GM23338 (cell line): ENCODE measurements at regions not wholly inside any gene's neighbourhood (a gene's known extent, or its start where the extent isn't known, plus 50 kb on each side); places are given as distances from the start of the nearest gene placed in this dataset.

Experiments
- ATAC-seq: fragments of 200-7000 bp; cut with Tn5 transposase; 3 replicates; pipeline ENCODE4 v1.9.1; 2020
- DNase-seq: peaks from one replicate; pipeline ENCODE4 v3.0.0-alpha.2; 2015; ENCODE audit warnings: low spot score
- H2AFZ ChIP-seq: fragments of 200-600 bp; sonication (generic); 2 replicates; pipeline ENCODE4 v1.8.0; 2016; ENCODE audit warnings: antibody characterized with exemption, mild to moderate bottlenecking, moderate library complexity
- H3F3A ChIP-seq: fragments of 200-600 bp; sonication (generic); replicated peaks from 2 replicates; pipeline ENCODE4 v1.8.0; 2017; ENCODE audit warnings: antibody characterized with exemption, mixed run types, low read depth
- H3K27ac ChIP-seq: fragments of 200-600 bp; sonication (generic); 2 replicates; pipeline ENCODE4 v1.6.1; 2016; ENCODE audit warnings: low read depth
- H3K27me3 ChIP-seq: fragments of 200-600 bp; sonication (generic); 2 replicates; pipeline ENCODE4 v1.8.0; 2016; ENCODE audit warnings: mild to moderate bottlenecking, mixed run types, moderate library complexity; ENCODE audit not compliant: insufficient read depth
- H3K36me3 ChIP-seq: fragments of 200-600 bp; sonication (generic); 2 replicates; pipeline ENCODE4 v1.8.0; 2016; ENCODE audit warnings: mild to moderate bottlenecking; ENCODE audit not compliant: insufficient read depth
- H3K4me1 ChIP-seq: fragments of 200-600 bp; sonication (generic); 2 replicates; pipeline ENCODE4 v1.8.0; 2016; ENCODE audit warnings: mild to moderate bottlenecking, moderate library complexity; ENCODE audit not compliant: insufficient read depth
- H3K4me2 ChIP-seq: fragments of 200-600 bp; sonication (generic); 2 replicates; pipeline ENCODE4 v1.7.1; 2017; ENCODE audit warnings: mixed run types
- H3K4me3 ChIP-seq: fragments of 200-600 bp; sonication (generic); 2 replicates; pipeline ENCODE4 v1.6.1; 2016; ENCODE audit warnings: mixed run types
- H3K79me2 ChIP-seq: fragments of 200-600 bp; sonication (generic); replicated peaks from 2 replicates; pipeline ENCODE4 v1.8.0; 2017; ENCODE audit warnings: mild to moderate bottlenecking; ENCODE audit not compliant: insufficient read depth
- H3K9me2 ChIP-seq: fragments of 200-600 bp; sonication (generic); 2 replicates; pipeline ENCODE4 v1.8.0; 2017; ENCODE audit not compliant: insufficient read depth
- H4K20me1 ChIP-seq: fragments of 200-600 bp; sonication (generic); replicated peaks from 2 replicates; pipeline ENCODE4 v1.8.0; 2017; ENCODE audit warnings: mild to moderate bottlenecking; ENCODE audit not compliant: insufficient read depth
- H3K27ac Mint-ChIP-seq: 2 replicates; pipeline ENCODE4 v1.8.0; 2020; ENCODE audit warnings: inconsistent platforms, mild to moderate bottlenecking, moderate library complexity, mixed read lengths
- H3K27me3 Mint-ChIP-seq: 3 replicates; pipeline ENCODE4 v1.8.0; 2022; ENCODE audit warnings: low read depth, mild to moderate bottlenecking, moderate library complexity, mixed read lengths, inconsistent platforms; ENCODE audit not compliant: insufficient read depth, poor library complexity
- H3K36me3 Mint-ChIP-seq: 3 replicates; pipeline ENCODE4 v1.8.0; 2021; ENCODE audit warnings: low read depth, mild to moderate bottlenecking, inconsistent platforms, moderate library complexity, mixed read lengths
- H3K4me1 Mint-ChIP-seq: 3 replicates; pipeline ENCODE4 v1.8.0; 2020; ENCODE audit warnings: mild to moderate bottlenecking, inconsistent platforms, mixed read lengths
- H3K4me3 Mint-ChIP-seq: 3 replicates; pipeline ENCODE4 v1.8.0; 2021; ENCODE audit warnings: moderate library complexity, mild to moderate bottlenecking, inconsistent platforms, mixed read lengths
- H3K9me3 Mint-ChIP-seq: 3 replicates; pipeline ENCODE4 v1.8.0; 2020; ENCODE audit warnings: moderate library complexity, mild to moderate bottlenecking, inconsistent platforms, mixed read lengths
- EZH2 ChIP-seq: fragments of 200-600 bp; sonication (generic); IDR thresholded peaks from one replicate; pipeline ENCODE4 v1.8.0; 2017; ENCODE audit warnings: antibody characterized with exemption, mild to moderate bottlenecking, low read depth; ENCODE audit not compliant: unreplicated experiment
- JUNB ChIP-seq: IDR thresholded peaks from one replicate; pipeline ENCODE4 v1.6.1; 2016; ENCODE audit warnings: antibody characterized with exemption; ENCODE audit not compliant: unreplicated experiment
- ZNF114 ChIP-seq: fragments of 250-450 bp; sonication (Bioruptor Pico); IDR thresholded peaks from 2 replicates; pipeline ENCODE4 v1.5.0; 2020; ENCODE audit warnings: mild to moderate bottlenecking, moderate library complexity
- ZNF331 ChIP-seq: fragments of 250-450 bp; sonication (Bioruptor Pico); IDR thresholded peaks from 2 replicates; pipeline ENCODE4 v1.5.0; 2020; ENCODE audit warnings: low read depth, mild to moderate bottlenecking, moderate library complexity
- TF ChIP-seq, protein P1 (sequence below), 2 experiments: fragments of 200-600 bp in 1 of 2; sonication (generic) in 1 of 2; conservative IDR thresholded peaks; 2 replicates each; pipeline versions ENCODE4 v1.5.1 to v1.6.1; 2016 to 2017; ENCODE audit warnings: antibody characterized with exemption in 2 of 2, low read depth in 2 of 2, mild to moderate bottlenecking in 2 of 2, moderate library complexity in 1 of 2
- TF ChIP-seq, protein P2 (sequence below): fragments of 250-450 bp; sonication (Bioruptor Pico); IDR thresholded peaks from 2 replicates; pipeline ENCODE4 v1.5.0; 2020; ENCODE audit warnings: mild to moderate bottlenecking, moderate library complexity

DNA sequence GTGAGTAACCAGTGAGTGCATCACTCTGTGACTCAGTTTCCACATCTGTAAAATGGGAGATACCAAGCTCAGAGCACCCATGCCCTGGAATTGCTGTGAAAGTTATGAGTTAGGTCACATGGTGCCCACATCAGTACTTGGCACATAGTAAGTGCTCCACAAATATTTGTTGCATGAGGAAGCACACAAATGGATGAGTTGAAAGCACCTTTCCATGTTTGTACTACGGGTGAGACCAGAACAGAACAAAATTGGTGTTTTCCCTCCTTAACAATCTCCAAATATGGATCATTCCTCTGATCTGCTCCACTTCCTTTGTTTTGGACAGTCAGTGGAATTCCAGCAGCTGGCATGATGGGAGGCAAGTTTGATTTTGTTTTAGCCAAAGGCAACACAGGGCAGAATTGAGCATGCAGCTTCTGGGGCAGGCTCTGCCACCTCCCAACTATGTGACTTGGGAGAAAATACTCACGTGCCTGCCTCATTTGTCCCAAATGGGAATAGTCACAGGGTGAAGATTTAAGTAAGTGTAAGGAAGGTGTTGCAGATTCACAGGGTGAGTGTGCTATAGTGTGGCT lies 503.7 kb upstream of the SULF2 start (continued):
- TF ChIP-seq, protein P1, sequence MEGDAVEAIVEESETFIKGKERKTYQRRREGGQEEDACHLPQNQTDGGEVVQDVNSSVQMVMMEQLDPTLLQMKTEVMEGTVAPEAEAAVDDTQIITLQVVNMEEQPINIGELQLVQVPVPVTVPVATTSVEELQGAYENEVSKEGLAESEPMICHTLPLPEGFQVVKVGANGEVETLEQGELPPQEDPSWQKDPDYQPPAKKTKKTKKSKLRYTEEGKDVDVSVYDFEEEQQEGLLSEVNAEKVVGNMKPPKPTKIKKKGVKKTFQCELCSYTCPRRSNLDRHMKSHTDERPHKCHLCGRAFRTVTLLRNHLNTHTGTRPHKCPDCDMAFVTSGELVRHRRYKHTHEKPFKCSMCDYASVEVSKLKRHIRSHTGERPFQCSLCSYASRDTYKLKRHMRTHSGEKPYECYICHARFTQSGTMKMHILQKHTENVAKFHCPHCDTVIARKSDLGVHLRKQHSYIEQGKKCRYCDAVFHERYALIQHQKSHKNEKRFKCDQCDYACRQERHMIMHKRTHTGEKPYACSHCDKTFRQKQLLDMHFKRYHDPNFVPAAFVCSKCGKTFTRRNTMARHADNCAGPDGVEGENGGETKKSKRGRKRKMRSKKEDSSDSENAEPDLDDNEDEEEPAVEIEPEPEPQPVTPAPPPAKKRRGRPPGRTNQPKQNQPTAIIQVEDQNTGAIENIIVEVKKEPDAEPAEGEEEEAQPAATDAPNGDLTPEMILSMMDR (conservative IDR thresholded peaks at IDR 0.05; ENCODE audit: low read depth in 2 of 2): no peak

GRCh38 chr20:48287552-48288170 lies 502.4 kb upstream of the SULF2 start:
- Mint-ChIP-seq H3K4me1 (peaks cover 41% of the 10 kb centered on the region), H3K9me3 (no peaks in the 10 kb centered on the region; the same call in 2 of the 3 replicates), H3K27me3 (peaks cover 8% of the 10 kb centered on the region), H3K4me3 (no peak overlapping the region), H3K27ac (no peak overlapping the region), H3K36me3 (no peaks in the 10 kb centered on the region; the same call in 2 of the 3 replicates)
- Histone ChIP-seq H3K4me3 (no peak overlapping the region), H3K4me2 (no peak overlapping the region), H3K4me1 (peaks cover 39% of the 10 kb centered on the region), H3K27me3 (no peaks in the 10 kb centered on the region), H3F3A (no peaks in the 10 kb centered on the region), H3K79me2 (no peaks in the 10 kb centered on the region), H4K20me1 (no peaks in the 10 kb centered on the region), H2AFZ (no peak overlapping the region), H3K27ac (no peak overlapping the region), H3K9me2 (no peaks in the 10 kb centered on the region), H3K36me3 (no peaks in the 10 kb centered on the region)
- ATAC-seq (no peak), DNase-seq (no peak)
- TF ChIP-seq ZNF114 (CRISPR knock-in tag): no peak
- TF ChIP-seq ZNF331 (CRISPR knock-in tag): no peak
- TF ChIP-seq JUNB: no peak
- TF ChIP-seq, protein P2, sequence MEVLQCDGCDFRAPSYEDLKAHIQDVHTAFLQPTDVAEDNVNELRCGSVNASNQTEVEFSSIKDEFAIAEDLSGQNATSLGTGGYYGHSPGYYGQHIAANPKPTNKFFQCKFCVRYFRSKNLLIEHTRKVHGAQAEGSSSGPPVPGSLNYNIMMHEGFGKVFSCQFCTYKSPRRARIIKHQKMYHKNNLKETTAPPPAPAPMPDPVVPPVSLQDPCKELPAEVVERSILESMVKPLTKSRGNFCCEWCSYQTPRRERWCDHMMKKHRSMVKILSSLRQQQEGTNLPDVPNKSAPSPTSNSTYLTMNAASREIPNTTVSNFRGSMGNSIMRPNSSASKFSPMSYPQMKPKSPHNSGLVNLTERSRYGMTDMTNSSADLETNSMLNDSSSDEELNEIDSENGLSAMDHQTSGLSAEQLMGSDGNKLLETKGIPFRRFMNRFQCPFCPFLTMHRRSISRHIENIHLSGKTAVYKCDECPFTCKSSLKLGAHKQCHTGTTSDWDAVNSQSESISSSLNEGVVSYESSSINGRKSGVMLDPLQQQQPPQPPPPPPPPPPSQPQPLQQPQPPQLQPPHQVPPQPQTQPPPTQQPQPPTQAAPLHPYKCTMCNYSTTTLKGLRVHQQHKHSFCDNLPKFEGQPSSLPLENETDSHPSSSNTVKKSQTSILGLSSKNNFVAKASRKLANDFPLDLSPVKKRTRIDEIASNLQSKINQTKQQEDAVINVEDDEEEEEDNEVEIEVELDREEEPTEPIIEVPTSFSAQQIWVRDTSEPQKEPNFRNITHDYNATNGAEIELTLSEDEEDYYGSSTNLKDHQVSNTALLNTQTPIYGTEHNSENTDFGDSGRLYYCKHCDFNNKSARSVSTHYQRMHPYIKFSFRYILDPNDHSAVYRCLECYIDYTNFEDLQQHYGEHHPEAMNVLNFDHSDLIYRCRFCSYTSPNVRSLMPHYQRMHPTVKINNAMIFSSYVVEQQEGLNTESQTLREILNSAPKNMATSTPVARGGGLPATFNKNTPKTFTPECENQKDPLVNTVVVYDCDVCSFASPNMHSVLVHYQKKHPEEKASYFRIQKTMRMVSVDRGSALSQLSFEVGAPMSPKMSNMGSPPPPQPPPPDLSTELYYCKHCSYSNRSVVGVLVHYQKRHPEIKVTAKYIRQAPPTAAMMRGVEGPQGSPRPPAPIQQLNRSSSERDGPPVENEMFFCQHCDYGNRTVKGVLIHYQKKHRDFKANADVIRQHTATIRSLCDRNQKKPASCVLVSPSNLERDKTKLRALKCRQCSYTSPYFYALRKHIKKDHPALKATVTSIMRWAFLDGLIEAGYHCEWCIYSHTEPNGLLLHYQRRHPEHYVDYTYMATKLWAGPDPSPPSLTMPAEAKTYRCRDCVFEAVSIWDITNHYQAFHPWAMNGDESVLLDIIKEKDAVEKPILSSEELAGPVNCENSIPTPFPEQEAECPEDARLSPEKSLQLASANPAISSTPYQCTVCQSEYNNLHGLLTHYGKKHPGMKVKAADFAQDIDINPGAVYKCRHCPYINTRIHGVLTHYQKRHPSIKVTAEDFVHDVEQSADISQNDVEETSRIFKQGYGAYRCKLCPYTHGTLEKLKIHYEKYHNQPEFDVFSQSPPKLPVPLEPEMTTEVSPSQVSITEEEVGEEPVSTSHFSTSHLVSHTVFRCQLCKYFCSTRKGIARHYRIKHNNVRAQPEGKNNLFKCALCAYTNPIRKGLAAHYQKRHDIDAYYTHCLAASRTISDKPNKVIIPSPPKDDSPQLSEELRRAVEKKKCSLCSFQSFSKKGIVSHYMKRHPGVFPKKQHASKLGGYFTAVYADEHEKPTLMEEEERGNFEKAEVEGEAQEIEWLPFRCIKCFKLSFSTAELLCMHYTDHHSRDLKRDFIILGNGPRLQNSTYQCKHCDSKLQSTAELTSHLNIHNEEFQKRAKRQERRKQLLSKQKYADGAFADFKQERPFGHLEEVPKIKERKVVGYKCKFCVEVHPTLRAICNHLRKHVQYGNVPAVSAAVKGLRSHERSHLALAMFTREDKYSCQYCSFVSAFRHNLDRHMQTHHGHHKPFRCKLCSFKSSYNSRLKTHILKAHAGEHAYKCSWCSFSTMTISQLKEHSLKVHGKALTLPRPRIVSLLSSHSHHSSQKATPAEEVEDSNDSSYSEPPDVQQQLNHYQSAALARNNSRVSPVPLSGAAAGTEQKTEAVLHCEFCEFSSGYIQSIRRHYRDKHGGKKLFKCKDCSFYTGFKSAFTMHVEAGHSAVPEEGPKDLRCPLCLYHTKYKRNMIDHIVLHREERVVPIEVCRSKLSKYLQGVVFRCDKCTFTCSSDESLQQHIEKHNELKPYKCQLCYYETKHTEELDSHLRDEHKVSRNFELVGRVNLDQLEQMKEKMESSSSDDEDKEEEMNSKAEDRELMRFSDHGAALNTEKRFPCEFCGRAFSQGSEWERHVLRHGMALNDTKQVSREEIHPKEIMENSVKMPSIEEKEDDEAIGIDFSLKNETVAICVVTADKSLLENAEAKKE: no peak
- TF ChIP-seq, protein P1 (conservative IDR thresholded peaks at IDR 0.05; ENCODE audit: low read depth in 2 of 2): no peak
- no peak for TF ChIP-seq EZH2
